Adrenal gland (tissue), 5 donors: ENCODE measurements at regions not wholly inside any gene's neighbourhood (a gene's known extent, or its start where the extent isn't known, plus 50 kb on each side); places are given as distances from the start of the nearest gene placed in this dataset.

Experiments used
- CTCF ChIP-seq, 6 experiments: fragments of 450-650 bp in 4 of 6; fragments of 200-600 bp in 2 of 6; sonication (generic) in 1 of 6; IDR thresholded peaks; 1 replicate in 5 of 6; 2 replicates in 1 of 6; pipeline versions ENCODE4 v1.5.1 to v1.8.0; 2016 to 2021; ENCODE audit warnings: antibody characterized with exemption in 6 of 6, mild to moderate bottlenecking in 2 of 6, moderate library complexity in 1 of 6
- POLR2A ChIP-seq, 2 donors: fragments of 450-650 bp; IDR thresholded peaks; one replicate each; pipeline ENCODE4 v1.6.1; 2017; ENCODE audit warnings: antibody characterized with exemption in 2 of 2, mild to moderate bottlenecking in 2 of 2, moderate library complexity in 1 of 2
- donor health status: DM: no; HTN: no; CAD: no.

GRCh38 chr10:85459906-85460305 lies 906.7 kb downstream of the GRID1 start:
- no peak for TF ChIP-seq CTCF (IDR thresholded peaks at IDR 0.05)
- no peak for TF ChIP-seq POLR2A (IDR thresholded peaks at IDR 0.05)
